HepG2 (cell line): ENCODE measurements at regions not wholly inside any gene's neighbourhood (a gene's known extent, or its start where the extent isn't known, plus 50 kb on each side); places are given as distances from the start of the nearest gene placed in this dataset.
A peak's percentile ranks its signal among the peaks of the same experiment; 100 is the strongest.

Experiments
- CHCHD3 ChIP-seq: sonication (generic); formaldehyde crosslinking; IDR thresholded peaks from 2 replicates; pipeline ENCODE4 v1.8.0; 2022; ENCODE audit warnings: mild to moderate bottlenecking, missing genetic modification reagents, moderate library complexity
- CHD4 ChIP-seq: fragments of 200-600 bp; sonication (generic); IDR thresholded peaks from 2 replicates; pipeline ENCODE4 v1.7.0; 2017; ENCODE audit warnings: mild to moderate bottlenecking, low read length, borderline replicate concordance
- DPF2 ChIP-seq: sonication (generic); formaldehyde crosslinking; IDR thresholded peaks from 2 replicates; pipeline ENCODE4 v1.4.0; 2020; ENCODE audit warnings: mild to moderate bottlenecking, low read depth, missing genetic modification reagents, borderline replicate concordance
- KLF16 ChIP-seq, 2 experiments: sonication (generic) in 1 of 2; formaldehyde crosslinking in 1 of 2; IDR thresholded peaks; 2 replicates each; pipeline versions ENCODE4 v1.6.1 to v1.8.0; 2016 to 2023; ENCODE audit warnings: missing genetic modification reagents in 2 of 2, missing compliant biosample characterization in 1 of 2
- KMT2B ChIP-seq: IDR thresholded peaks from 2 replicates; pipeline ENCODE4 v1.6.1; 2016; ENCODE audit warnings: missing genetic modification reagents, missing compliant biosample characterization
- NR2F6 ChIP-seq, 2 experiments: IDR thresholded peaks; 2 replicates each; pipeline ENCODE4 v1.6.1; 2016; ENCODE audit warnings: antibody characterized with exemption in 1 of 2, mild to moderate bottlenecking in 1 of 2
- POGZ ChIP-seq: sonication (generic); formaldehyde crosslinking; IDR thresholded peaks from 2 replicates; pipeline ENCODE4 v1.4.0; 2020; ENCODE audit warnings: mild to moderate bottlenecking, missing genetic modification reagents
- TFDP1 ChIP-seq: IDR thresholded peaks from 2 replicates; pipeline ENCODE4 v1.6.1; 2016; ENCODE audit warnings: missing compliant biosample characterization, missing genetic modification reagents, borderline replicate concordance
- ZBTB37 ChIP-seq: sonication (generic); formaldehyde crosslinking; IDR thresholded peaks from 2 replicates; pipeline ENCODE4 v1.4.0; 2020; ENCODE audit warnings: mild to moderate bottlenecking, missing genetic modification reagents
- ZHX2 ChIP-seq, 2 experiments: sonication (generic) in 1 of 2; formaldehyde crosslinking in 1 of 2; IDR thresholded peaks; 2 replicates each; pipeline versions ENCODE4 v1.6.1 to v1.9.0; 2014 to 2022; ENCODE audit warnings: antibody characterized with exemption in 1 of 2, borderline replicate concordance in 1 of 2, inconsistent platforms in 1 of 2, low read depth in 1 of 2, missing genetic modification reagents in 1 of 2
- ZNF460 ChIP-seq: sonication (generic); formaldehyde crosslinking; IDR thresholded peaks from 2 replicates; pipeline ENCODE4 v1.5.1; 2020; ENCODE audit warnings: missing genetic modification reagents, mild to moderate bottlenecking, borderline replicate concordance
- ZNF782 ChIP-seq: sonication (generic); formaldehyde crosslinking; IDR thresholded peaks from 2 replicates; pipeline ENCODE4 v1.4.0; 2020; ENCODE audit warnings: missing genetic modification reagents, mild to moderate bottlenecking, borderline replicate concordance
- TF ChIP-seq, protein P1 (sequence below): IDR thresholded peaks from 2 replicates; pipeline ENCODE4 v1.6.1; 2016; ENCODE audit warnings: missing compliant biosample characterization, missing genetic modification reagents, borderline replicate concordance

GRCh38 chr14:35213869-35214387 lies 78.3 kb upstream of the PSMA6 start (continued):
- TF ChIP-seq ZNF782 (CRISPR knock-in tag) (no peak), ZBTB37 (CRISPR knock-in tag) (no peak), POGZ (CRISPR knock-in tag) (no peak), KLF16 (CRISPR knock-in tag; IDR thresholded peaks at IDR 0.05) (0 out of 4 replicates have a peak, but pooled peaks of 1 of the 2 experiments have one; percentile 46), DPF2 (peak; percentile 29; the same call in 1 of the 2 replicates), KMT2B (no peak), ZNF460 (no peak), CHD4 (no peak), NR2F6 (IDR thresholded peaks at IDR 0.05) (peak; percentile 17; the same call in 1 of the 2 replicates), NR2F6 (CRISPR knock-in tag; IDR thresholded peaks at IDR 0.05) (no peak), ZHX2 (IDR thresholded peaks at IDR 0.05; ENCODE audit: low read depth) (no peak), ZHX2 (CRISPR knock-in tag; IDR thresholded peaks at IDR 0.05; ENCODE audit: borderline replicate concordance) (0 out of 2 replicates have a peak, but pooled peaks have one; percentile 17), TFDP1 (CRISPR knock-in tag) (no peak), CHCHD3 (CRISPR knock-in tag) (no peak)
- TF ChIP-seq, protein P1, sequence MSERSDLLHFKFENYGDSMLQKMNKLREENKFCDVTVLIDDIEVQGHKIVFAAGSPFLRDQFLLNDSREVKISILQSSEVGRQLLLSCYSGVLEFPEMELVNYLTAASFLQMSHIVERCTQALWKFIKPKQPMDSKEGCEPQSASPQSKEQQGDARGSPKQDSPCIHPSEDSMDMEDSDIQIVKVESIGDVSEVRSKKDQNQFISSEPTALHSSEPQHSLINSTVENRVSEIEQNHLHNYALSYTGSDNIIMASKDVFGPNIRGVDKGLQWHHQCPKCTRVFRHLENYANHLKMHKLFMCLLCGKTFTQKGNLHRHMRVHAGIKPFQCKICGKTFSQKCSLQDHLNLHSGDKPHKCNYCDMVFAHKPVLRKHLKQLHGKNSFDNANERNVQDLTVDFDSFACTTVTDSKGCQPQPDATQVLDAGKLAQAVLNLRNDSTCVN (CRISPR knock-in tag): no peak
